ENCODE measurements at regions not wholly inside any gene's neighbourhood (a gene's known extent, or its start where the extent isn't known, plus 50 kb on each side); places are given as distances from the start of the nearest gene placed in this dataset.

GRCh38 chr5:98581112-98581997 lies 192.1 kb upstream of the RGMB start:
- H3K4me3 ChIP-seq (ENCODE audit: low read depth, low read length), result no peak overlapping the region
- no peak for DNase-seq (ENCODE audit: low read depth)
- no peak for TF ChIP-seq CTCF (IDR thresholded peaks at IDR 0.05; ENCODE audit: low read depth, low read length, missing control alignments)

GRCh38 chr5:98583586-98583985 lies 189.9 kb upstream of the RGMB start:
- no peak overlapping the region for H3K4me3 ChIP-seq (ENCODE audit: low read depth, low read length)
- no peak for TF ChIP-seq CTCF (IDR thresholded peaks at IDR 0.05; ENCODE audit: low read depth, low read length, missing control alignments)

GRCh38 chr5:98585661-98586310 lies 187.7 kb upstream of the RGMB start:
- no peak for TF ChIP-seq CTCF (IDR thresholded peaks at IDR 0.05; ENCODE audit: low read depth, low read length, missing control alignments)
- DNase-seq (ENCODE audit: low read depth), result no peak
- H3K4me3 ChIP-seq (ENCODE audit: low read depth, low read length), result no peak overlapping the region

More at GRCh38 chr5:98583586-98583985, 189.9 kb upstream of the RGMB start:
- no peak for DNase-seq (ENCODE audit: low read depth)

- no peak for DNase-seq (ENCODE audit: low read depth)
- no peak overlapping the region for H3K4me3 ChIP-seq (ENCODE audit: low read depth, low read length)
- no peak for TF ChIP-seq CTCF (IDR thresholded peaks at IDR 0.05; ENCODE audit: low read depth, low read length, missing control alignments)
Measured at GRCh38 chr5:98586581-98586980, 186.9 kb upstream of the RGMB start.

GRCh38 chr5:98587166-98587565 lies 186.3 kb upstream of the RGMB start:
- no peak overlapping the region for H3K4me3 ChIP-seq (ENCODE audit: low read depth, low read length)
- DNase-seq (ENCODE audit: low read depth), result no peak
- TF ChIP-seq CTCF (IDR thresholded peaks at IDR 0.05; ENCODE audit: low read depth, low read length, missing control alignments), result no peak

- DNase-seq (ENCODE audit: low read depth), result no peak
Measured at GRCh38 chr5:98588215-98588614, 185.2 kb upstream of the RGMB start.

More at GRCh38 chr5:98588215-98588614, 185.2 kb upstream of the RGMB start:
- no peak overlapping the region for H3K4me3 ChIP-seq (ENCODE audit: low read depth, low read length)
- no peak for TF ChIP-seq CTCF (IDR thresholded peaks at IDR 0.05; ENCODE audit: low read depth, low read length, missing control alignments)

All from GM12864 (cell line).